ENCODE measurements at regions not wholly inside any gene's neighbourhood (a gene's known extent, or its start where the extent isn't known, plus 50 kb on each side); places are given as distances from the start of the nearest gene placed in this dataset.

- peak in 1 of 2 donors; percentile 31 for DNase-seq
- Histone ChIP-seq H3K27me3 (ENCODE audit: control insufficient read depth, insufficient read depth, low read length) (no peaks in the 10 kb centered on the region), H3K27ac (ENCODE audit: low read length) (no peak overlapping the region), H3K36me3 (ENCODE audit: control insufficient read depth, insufficient read depth, low read length) (no peaks in the 10 kb centered on the region), H3K9me3 (ENCODE audit: control insufficient read depth, low read depth, low read length) (no peaks in the 10 kb centered on the region), H3K4me1 (ENCODE audit: control insufficient read depth, insufficient read depth, low read length) (peaks cover 4% of the 10 kb centered on the region), H3K4me3 (ENCODE audit: low read length) (no peak overlapping the region)
- no CpG with 5 or more reads among the region's 6 CpGs for WGBS (ENCODE audit: insufficient coverage, low lambda C conversion rate)
Measured at GRCh38 chr18:24530630-24531111, 70.2 kb downstream of the HRH4 start.

GRCh38 chr18:24534271-24534670, 73.8 kb downstream of the HRH4 start:
- peaks cover 17% of the 10 kb centered on the region for H3K4me1 ChIP-seq (ENCODE audit: control insufficient read depth, insufficient read depth, low read length)
- H3K27ac ChIP-seq (ENCODE audit: low read length) = no peak overlapping the region
- H3K4me3 ChIP-seq (ENCODE audit: low read length) = no peak overlapping the region
- H3K36me3 ChIP-seq (ENCODE audit: control insufficient read depth, insufficient read depth, low read length) = no peaks in the 10 kb centered on the region
- DNase-seq = no peak
- WGBS (ENCODE audit: insufficient coverage, low lambda C conversion rate) = no CpG with 5 or more reads among the region's 6 CpGs
- H3K27me3 ChIP-seq (ENCODE audit: control insufficient read depth, insufficient read depth, low read length) = no peaks in the 10 kb centered on the region
- no peaks in the 10 kb centered on the region for H3K9me3 ChIP-seq (ENCODE audit: control insufficient read depth, low read depth, low read length)

GRCh38 chr18:24534737-24535136, 74.3 kb downstream of the HRH4 start:
- no peak for DNase-seq
- H3K27ac ChIP-seq (ENCODE audit: low read length) = no peak overlapping the region
- no CpG with 5 or more reads among the region's 4 CpGs for WGBS (ENCODE audit: insufficient coverage, low lambda C conversion rate)
- H3K4me1 ChIP-seq (ENCODE audit: control insufficient read depth, insufficient read depth, low read length) = peaks cover 19% of the 10 kb centered on the region
- no peaks in the 10 kb centered on the region for H3K27me3 ChIP-seq (ENCODE audit: control insufficient read depth, insufficient read depth, low read length)
- no peaks in the 10 kb centered on the region for H3K36me3 ChIP-seq (ENCODE audit: control insufficient read depth, insufficient read depth, low read length)
- H3K4me3 ChIP-seq (ENCODE audit: low read length) = no peak overlapping the region
- no peaks in the 10 kb centered on the region for H3K9me3 ChIP-seq (ENCODE audit: control insufficient read depth, low read depth, low read length)

GRCh38 chr18:24535527-24536295, 75.3 kb downstream of the HRH4 start:
- no CpG with 5 or more reads among the region's 3 CpGs for WGBS (ENCODE audit: insufficient coverage, low lambda C conversion rate)
- peak in 1 of 2 donors; percentile 33 for DNase-seq
- Histone ChIP-seq H3K27me3 (ENCODE audit: control insufficient read depth, insufficient read depth, low read length) (no peaks in the 10 kb centered on the region), H3K4me1 (ENCODE audit: control insufficient read depth, insufficient read depth, low read length) (peaks cover 19% of the 10 kb centered on the region), H3K4me3 (ENCODE audit: low read length) (no peak overlapping the region), H3K27ac (ENCODE audit: low read length) (no peak overlapping the region), H3K9me3 (ENCODE audit: control insufficient read depth, low read depth, low read length) (no peaks in the 10 kb centered on the region), H3K36me3 (ENCODE audit: control insufficient read depth, insufficient read depth, low read length) (no peaks in the 10 kb centered on the region)

GRCh38 chr18:24536326-24536725, 75.9 kb downstream of the HRH4 start:
- Histone ChIP-seq H3K9me3 (ENCODE audit: control insufficient read depth, low read depth, low read length) (no peaks in the 10 kb centered on the region), H3K36me3 (ENCODE audit: control insufficient read depth, insufficient read depth, low read length) (no peaks in the 10 kb centered on the region), H3K4me3 (ENCODE audit: low read length) (no peak overlapping the region), H3K27ac (ENCODE audit: low read length) (no peak overlapping the region), H3K4me1 (ENCODE audit: control insufficient read depth, insufficient read depth, low read length) (peaks cover 19% of the 10 kb centered on the region), H3K27me3 (ENCODE audit: control insufficient read depth, insufficient read depth, low read length) (no peaks in the 10 kb centered on the region)
- no peak for DNase-seq
- 0% methylated on average over 1 of the region's 4 CpGs for WGBS (ENCODE audit: insufficient coverage, low lambda C conversion rate)

GRCh38 chr18:24536834-24537233, 76.4 kb downstream of the HRH4 start:
- H3K27me3 ChIP-seq (ENCODE audit: control insufficient read depth, insufficient read depth, low read length) = no peaks in the 10 kb centered on the region
- 60% methylated on average over 1 of the region's 1 CpG for WGBS (ENCODE audit: insufficient coverage, low lambda C conversion rate)
- no peaks in the 10 kb centered on the region for H3K36me3 ChIP-seq (ENCODE audit: control insufficient read depth, insufficient read depth, low read length)
- no peak for DNase-seq
- peaks cover 19% of the 10 kb centered on the region for H3K4me1 ChIP-seq (ENCODE audit: control insufficient read depth, insufficient read depth, low read length)
- H3K4me3 ChIP-seq (ENCODE audit: low read length) = no peak overlapping the region
- no peaks in the 10 kb centered on the region for H3K9me3 ChIP-seq (ENCODE audit: control insufficient read depth, low read depth, low read length)
- no peak overlapping the region for H3K27ac ChIP-seq (ENCODE audit: low read length)

- Histone ChIP-seq H3K4me3 (ENCODE audit: low read length) (no peak overlapping the region), H3K36me3 (ENCODE audit: control insufficient read depth, insufficient read depth, low read length) (no peaks in the 10 kb centered on the region), H3K4me1 (ENCODE audit: control insufficient read depth, insufficient read depth, low read length) (peaks cover 19% of the 10 kb centered on the region), H3K9me3 (ENCODE audit: control insufficient read depth, low read depth, low read length) (no peaks in the 10 kb centered on the region), H3K27me3 (ENCODE audit: control insufficient read depth, insufficient read depth, low read length) (no peaks in the 10 kb centered on the region), H3K27ac (ENCODE audit: low read length) (no peak overlapping the region)
- WGBS (ENCODE audit: insufficient coverage, low lambda C conversion rate) = no CpG with 5 or more reads among the region's 5 CpGs
- DNase-seq = peak; percentile 35 to 44
Measured at GRCh38 chr18:24538414-24539264, 78.2 kb downstream of the HRH4 start.

GRCh38 chr18:24539866-24540617, 79.6 kb downstream of the HRH4 start:
- H3K36me3 ChIP-seq (ENCODE audit: control insufficient read depth, insufficient read depth, low read length) = no peaks in the 10 kb centered on the region
- no CpG with 5 or more reads among the region's 4 CpGs for WGBS (ENCODE audit: insufficient coverage, low lambda C conversion rate)
- no peaks in the 10 kb centered on the region for H3K9me3 ChIP-seq (ENCODE audit: control insufficient read depth, low read depth, low read length)
- peaks cover 19% of the 10 kb centered on the region for H3K4me1 ChIP-seq (ENCODE audit: control insufficient read depth, insufficient read depth, low read length)
- no peaks in the 10 kb centered on the region for H3K27me3 ChIP-seq (ENCODE audit: control insufficient read depth, insufficient read depth, low read length)
- no peak overlapping the region for H3K27ac ChIP-seq (ENCODE audit: low read length)
- H3K4me3 ChIP-seq (ENCODE audit: low read length) = no peak overlapping the region
- DNase-seq = no peak

- WGBS (ENCODE audit: insufficient coverage, low lambda C conversion rate) = 77% methylated on average over 5 of the region's 8 CpGs
- DNase-seq = no peak
Measured at GRCh38 chr18:24540896-24541295, 80.5 kb downstream of the HRH4 start.

More at GRCh38 chr18:24540896-24541295, 80.5 kb downstream of the HRH4 start:
- Histone ChIP-seq H3K27me3 (ENCODE audit: control insufficient read depth, insufficient read depth, low read length) (no peaks in the 10 kb centered on the region), H3K36me3 (ENCODE audit: control insufficient read depth, insufficient read depth, low read length) (no peaks in the 10 kb centered on the region), H3K27ac (ENCODE audit: low read length) (no peak overlapping the region), H3K4me3 (ENCODE audit: low read length) (no peak overlapping the region), H3K9me3 (ENCODE audit: control insufficient read depth, low read depth, low read length) (no peaks in the 10 kb centered on the region), H3K4me1 (ENCODE audit: control insufficient read depth, insufficient read depth, low read length) (peaks cover 16% of the 10 kb centered on the region)
